Epithelial cell of proximal tubule (primary cell): ENCODE measurements at regions not wholly inside any gene's neighbourhood (a gene's known extent, or its start where the extent isn't known, plus 50 kb on each side); places are given as distances from the start of the nearest gene placed in this dataset.

Experiments
- DNase-seq: peaks from one replicate; pipeline ENCODE4 v3.0.0-alpha.2; 2011; ENCODE audit warnings: low read depth
- H3K4me3 ChIP-seq: 2 replicates; pipeline ENCODE4 v1.5.1; 2011; ENCODE audit warnings: low read depth, mild to moderate bottlenecking, low read length
- TF ChIP-seq, protein P1 (sequence below): conservative IDR thresholded peaks from 2 replicates; pipeline ENCODE4 v1.5.1; 2012; ENCODE audit warnings: low read depth, mild to moderate bottlenecking, low read length

DNA sequence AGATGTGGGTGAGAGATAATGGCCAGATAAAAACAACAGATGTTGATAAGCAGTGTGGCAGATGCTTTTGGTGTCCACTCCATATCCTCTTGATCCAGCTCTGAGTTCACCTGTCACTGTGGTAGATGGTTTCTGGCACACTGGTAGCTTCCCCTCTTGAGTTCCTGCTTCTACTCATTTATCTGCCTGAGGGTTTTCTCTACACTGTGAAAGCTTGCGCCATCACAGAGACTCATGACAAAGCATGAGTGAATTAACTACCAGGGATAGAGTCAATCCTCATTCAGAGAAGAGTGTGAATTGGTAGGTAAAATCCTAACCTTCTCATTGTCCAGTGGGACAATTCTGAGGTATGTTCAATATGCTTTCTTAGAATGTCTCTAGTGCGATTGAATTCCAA, 50.0 kb upstream of the ARHGEF26 start:
- TF ChIP-seq, protein P1, sequence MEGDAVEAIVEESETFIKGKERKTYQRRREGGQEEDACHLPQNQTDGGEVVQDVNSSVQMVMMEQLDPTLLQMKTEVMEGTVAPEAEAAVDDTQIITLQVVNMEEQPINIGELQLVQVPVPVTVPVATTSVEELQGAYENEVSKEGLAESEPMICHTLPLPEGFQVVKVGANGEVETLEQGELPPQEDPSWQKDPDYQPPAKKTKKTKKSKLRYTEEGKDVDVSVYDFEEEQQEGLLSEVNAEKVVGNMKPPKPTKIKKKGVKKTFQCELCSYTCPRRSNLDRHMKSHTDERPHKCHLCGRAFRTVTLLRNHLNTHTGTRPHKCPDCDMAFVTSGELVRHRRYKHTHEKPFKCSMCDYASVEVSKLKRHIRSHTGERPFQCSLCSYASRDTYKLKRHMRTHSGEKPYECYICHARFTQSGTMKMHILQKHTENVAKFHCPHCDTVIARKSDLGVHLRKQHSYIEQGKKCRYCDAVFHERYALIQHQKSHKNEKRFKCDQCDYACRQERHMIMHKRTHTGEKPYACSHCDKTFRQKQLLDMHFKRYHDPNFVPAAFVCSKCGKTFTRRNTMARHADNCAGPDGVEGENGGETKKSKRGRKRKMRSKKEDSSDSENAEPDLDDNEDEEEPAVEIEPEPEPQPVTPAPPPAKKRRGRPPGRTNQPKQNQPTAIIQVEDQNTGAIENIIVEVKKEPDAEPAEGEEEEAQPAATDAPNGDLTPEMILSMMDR: no peak

More for the DNA sequence above, 50.0 kb upstream of the ARHGEF26 start:
- no peak overlapping the region for H3K4me3 ChIP-seq
- DNase-seq: no peak
